CD4-positive, alpha-beta T cell treated with Interleukin-6 for 4 hours (primary cell): ENCODE measurements at regions not wholly inside any gene's neighbourhood (a gene's known extent, or its start where the extent isn't known, plus 50 kb on each side); places are given as distances from the start of the nearest gene placed in this dataset.
"Not testable (repeated sequence)": the region's sequence is repeated elsewhere in the genome, so short reads cannot be mapped to it uniquely, and the experiment has no call there.

ENCODE experiments used
- DNase-seq: peaks from one replicate; pipeline ENCODE4 v3.0.0-alpha.2; 2020; ENCODE audit warnings: mixed read lengths

GRCh38 chr3:106125321-106125720, 256.5 kb upstream of the CBLB start:
- no peak for DNase-seq

DNA sequence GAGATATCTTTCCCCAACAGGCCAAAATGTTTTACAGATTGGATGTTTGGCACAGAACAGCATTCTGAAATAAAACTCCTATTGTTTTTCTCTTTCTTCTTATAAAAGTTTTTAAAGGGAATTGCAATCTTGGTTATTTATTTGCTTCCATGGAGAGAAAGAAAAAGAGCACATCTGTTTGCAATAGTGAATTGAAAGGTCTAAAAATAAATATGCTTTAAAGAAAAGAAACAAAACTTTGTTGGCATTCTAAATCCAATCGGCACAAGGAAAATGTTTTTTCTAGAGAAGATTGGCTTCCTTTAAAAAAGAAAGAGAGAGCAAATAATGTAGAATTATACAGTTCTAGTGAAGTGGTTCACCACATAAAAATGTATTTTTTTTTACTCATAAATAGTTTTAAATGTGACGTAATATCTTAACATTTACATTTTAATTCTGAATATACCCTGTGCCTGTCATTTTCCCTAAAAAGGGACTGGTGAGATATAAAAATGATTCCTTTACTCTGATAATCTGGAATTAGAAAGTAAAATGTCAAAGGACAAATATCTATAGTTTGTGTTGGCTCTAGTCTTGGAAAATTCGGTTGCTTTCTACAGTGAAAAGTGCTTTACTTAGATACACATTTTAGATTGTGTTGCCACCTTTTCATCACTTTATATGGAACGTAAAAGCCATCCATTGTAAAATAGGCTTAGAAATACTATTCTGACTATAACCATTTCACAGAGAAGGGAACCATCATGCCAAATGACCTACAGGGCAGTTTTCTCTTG, 257.4 kb upstream of the CBLB start:
- no peak for DNase-seq

DNA sequence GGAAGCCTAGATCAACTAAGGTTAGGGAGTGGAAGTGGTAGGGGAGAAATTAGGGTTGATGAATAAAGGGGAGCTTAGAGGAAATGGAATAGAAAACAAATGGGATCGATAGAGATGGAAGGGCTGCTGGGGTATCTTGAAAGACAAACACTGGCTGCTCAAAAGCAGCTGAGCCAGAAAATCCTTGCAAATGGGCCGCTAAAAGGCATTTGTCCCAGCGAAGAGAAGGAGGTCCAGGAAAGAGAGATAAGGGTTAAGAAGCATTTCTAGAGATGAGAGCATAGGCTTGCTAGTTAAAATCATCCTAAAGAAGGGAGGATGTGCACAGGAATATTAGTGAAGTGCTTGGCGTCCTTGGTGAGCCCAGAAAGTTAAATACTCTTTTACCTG, 258.0 kb upstream of the CBLB start:
- DNase-seq: no peak

- no peak for DNase-seq
Measured at GRCh38 chr3:106129939-106130338, 261.1 kb upstream of the CBLB start.

DNA sequence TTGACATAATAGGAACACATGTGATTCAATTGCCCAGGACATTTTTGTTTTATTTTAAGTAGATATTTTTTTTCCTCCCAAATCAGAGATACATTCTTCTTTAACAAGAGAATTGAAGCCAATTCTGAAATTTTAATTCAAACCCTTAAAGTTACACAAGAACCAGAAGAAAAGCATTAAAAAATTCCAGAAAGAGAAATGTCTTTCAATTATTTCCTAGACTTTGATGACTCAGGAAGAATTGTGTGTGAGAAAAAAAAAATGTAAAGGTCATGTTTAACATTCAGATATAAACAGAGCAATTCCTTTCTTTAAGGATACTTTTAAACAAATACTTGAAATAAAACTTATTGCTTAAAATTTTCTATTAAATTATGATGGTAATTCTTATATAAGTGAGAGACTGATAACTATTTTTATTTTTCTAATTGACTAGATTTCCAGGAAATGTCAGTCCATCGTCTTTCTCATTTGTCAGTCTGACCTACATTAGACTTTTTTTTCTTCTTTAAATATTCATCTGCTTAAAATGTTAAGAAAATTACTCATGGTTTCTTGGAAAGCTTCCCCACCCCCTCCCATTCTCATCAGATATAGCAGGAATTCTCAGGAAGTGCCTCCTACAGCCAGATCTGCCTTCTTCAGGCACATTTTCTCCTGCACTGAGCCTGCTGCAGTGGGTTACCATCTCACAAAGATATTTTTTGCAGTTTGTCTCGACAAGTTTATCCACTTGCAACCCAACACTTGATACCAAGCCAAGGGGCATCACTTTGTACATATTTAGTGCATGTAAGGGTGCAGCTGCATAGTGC, 261.8 kb upstream of the CBLB start:
- no peak for DNase-seq

GRCh38 chr3:106135451-106136160, 266.8 kb upstream of the CBLB start:
- DNase-seq: no peak

- no peak for DNase-seq
Measured at GRCh38 chr3:106139826-106140225, 271.0 kb upstream of the CBLB start.

DNA sequence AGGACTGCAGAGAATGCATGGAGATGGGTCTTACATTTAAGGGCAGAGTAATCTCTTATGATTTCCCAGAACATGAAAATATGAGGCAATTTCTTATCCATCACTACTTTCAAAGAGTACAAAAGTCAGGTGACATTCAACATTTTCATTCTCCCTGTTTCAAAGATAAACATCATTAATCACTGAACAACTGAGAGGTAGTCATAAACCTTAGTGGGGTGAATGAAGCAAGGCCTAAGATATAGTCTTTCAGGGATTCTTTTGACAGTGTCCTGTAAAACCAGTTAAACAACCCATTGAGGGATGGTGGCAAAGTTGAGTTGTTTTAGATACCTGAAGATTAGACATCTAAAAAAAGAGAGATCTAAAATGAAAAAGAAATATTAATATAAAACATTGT, 271.6 kb upstream of the CBLB start:
- DNase-seq: no peak

DNA sequence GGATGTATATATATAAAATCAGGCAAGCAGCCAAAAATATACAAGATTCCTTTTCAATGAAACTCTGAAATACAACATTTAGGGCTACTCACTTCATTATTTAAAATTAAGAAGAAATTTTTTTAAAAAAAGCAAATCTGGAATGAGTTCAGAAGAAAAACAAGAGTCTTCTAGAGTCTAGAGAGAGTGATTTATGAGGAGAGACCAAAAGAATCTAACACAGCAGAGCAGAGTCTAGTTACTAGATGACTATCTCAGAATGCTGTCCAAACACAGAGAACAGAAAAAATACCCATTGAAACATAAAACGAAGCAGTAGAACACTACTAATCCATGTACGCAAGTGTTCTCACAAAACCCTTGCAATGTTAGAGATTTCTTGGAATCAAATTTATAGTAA, 275.2 kb upstream of the CBLB start:
- no peak for DNase-seq

DNA sequence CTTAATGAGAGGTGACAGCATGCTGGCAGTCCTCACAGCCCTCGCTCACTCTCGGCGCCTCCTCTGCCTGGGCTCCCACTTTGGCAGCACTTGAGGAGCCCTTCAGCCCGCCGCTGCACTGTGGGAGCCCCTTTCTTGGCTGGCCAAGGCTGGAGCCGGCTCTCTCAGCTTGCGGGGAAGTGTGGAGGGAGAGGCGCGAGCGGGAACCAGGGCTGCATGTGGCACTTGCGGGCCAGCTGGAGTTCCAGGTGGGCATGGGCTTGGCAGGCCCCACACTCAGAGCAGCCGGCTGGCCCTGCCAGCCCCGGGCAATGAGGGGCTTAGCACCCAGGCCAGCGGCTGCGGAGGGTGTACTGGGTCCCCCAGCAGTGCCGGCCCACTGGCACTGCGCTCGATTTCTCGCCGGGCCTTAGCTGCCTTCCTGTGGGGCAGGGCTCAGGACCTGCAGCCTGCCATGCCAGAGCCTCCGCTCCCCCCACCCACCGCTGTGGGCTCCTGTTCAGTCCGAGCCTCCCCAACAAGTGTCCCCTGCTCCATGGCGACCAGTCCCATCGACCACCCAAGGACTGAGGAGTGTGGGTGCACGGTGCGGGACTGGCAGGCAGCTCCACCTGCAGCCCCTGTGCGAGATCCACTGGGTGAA, 279.7 kb upstream of the CBLB start:
- DNase-seq: not testable (repeated sequence)

GRCh38 chr3:106157411-106157810, 288.6 kb upstream of the CBLB start:
- no peak for DNase-seq

- DNase-seq: no peak
Measured at GRCh38 chr3:106160396-106160795, 291.6 kb upstream of the CBLB start.

DNA sequence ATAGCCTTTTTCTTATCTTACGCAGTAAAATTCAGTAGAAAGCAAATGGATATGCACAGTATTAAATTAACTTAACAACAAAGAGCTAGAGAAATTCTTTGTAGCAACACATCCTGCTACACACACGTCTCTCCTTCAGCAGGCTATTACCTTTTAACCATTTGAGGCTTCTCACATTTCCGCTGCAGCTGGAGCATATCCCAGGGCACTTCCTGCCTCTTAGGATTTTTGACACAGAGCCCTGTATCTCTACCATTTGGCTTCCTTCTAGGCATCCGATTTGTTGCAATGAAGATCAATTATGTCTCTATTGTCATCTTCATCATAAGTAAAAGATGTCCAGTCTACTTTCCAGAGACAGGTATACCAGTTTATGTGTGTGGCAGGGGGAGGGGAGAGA, 292.4 kb upstream of the CBLB start:
- DNase-seq: no peak

DNA sequence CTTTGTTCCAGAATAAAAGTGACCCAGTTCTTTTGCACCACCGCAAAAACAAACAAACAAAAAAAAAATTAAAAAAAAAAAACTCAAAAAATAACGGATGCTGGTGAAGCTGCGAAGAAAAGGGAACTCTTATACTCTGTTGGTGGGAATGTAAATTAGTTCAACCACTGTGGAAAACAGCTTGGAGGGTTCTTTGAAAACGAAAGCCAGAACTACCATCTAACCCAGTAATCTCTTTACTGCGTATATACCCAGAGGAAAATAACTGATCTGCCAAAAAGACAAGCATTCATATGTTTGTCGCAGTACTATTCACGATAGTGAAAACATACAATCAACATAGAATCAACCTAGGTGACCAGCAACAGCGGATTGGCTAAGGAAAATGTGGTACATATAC, 298.9 kb upstream of the CBLB start:
- DNase-seq: no peak

- DNase-seq: no peak
Measured at GRCh38 chr3:106168962-106169750, 300.3 kb upstream of the CBLB start.

DNA sequence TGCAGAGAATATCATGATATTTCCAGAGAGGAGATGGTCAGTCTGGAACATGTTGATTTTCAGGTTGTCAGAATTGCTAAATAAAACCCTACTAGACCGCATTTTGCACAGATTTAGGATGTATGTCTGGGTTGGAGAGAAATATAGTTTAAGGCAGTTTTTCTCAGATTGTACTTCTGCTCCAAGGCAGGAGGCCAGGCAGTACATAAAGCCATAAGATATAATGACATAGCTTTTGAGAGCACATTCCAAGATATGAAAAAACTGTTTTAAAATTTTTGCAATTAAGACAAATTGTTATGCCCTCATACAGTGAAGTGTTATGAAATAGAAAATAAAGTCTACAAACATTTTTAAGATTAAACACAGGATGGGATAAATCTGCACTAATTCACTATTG, 301.8 kb upstream of the CBLB start:
- no peak for DNase-seq

DNA sequence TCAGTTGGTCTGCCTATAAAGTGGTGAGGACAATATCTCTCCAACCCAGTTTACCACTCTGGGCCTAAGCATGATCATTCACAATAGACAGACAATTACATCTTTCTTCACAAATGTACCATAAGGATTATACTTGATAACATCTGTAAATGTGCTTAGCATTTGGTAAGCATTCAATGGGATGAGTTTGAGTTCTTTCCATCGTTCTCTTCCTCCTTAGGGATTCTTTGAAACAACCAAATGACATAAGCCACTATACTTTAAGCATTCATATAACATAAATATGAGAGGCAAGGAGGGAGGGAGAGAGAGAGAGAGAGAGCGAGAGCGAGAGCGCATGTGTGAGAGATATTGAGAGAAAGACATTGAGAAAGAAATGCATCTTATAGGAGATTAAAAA, 303.3 kb upstream of the CBLB start:
- no peak for DNase-seq

- no peak for DNase-seq
Measured at GRCh38 chr3:106172780-106173179, 304.0 kb upstream of the CBLB start.

GRCh38 chr3:106175276-106175675, 306.5 kb upstream of the CBLB start:
- no peak for DNase-seq

DNA sequence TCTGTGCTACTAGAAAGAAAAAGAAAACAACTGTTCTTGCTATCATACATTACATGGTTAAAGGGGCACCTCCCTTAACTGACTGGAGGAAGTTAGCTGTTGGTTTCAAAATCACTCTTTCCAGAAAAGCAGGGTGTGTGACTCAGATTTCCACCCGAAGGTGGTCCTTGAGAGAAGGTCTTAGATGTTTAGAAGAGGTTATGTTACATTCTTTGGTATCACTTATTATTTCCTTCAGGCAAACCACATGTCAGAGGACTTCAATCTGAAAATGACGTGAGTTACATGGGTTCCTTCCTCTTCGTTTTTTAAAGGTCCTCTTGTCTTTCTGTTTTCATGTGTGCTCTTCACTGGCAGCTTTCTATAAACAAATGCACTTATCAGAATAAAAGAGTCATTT, 307.9 kb upstream of the CBLB start:
- peak; percentile 61 for DNase-seq

DNA sequence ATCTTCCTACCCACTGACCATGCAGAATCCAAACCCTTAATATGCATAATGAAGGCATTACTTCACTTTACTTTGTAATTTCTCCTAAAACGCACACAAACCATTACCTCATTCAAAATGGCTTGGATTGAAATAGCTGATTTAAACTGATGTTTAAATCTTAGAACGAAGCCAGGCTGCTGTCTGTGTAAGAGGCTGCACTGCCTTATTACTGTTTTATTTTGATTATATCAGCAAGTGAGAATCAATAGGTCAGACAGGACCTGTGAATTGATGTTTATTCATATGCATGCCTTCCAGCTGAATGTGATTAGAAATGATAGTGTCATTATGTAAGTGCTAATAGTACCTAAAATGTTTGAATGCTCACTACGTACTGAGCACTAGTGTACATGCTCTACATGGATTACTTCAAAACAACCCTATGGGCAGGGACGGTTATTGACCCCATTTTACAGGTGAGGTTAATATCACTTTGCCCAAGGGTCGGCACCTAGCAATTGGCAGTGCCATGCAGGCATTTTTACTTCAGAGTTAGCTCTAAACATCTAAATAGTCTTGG, 314.2 kb upstream of the CBLB start:
- no peak for DNase-seq

DNA sequence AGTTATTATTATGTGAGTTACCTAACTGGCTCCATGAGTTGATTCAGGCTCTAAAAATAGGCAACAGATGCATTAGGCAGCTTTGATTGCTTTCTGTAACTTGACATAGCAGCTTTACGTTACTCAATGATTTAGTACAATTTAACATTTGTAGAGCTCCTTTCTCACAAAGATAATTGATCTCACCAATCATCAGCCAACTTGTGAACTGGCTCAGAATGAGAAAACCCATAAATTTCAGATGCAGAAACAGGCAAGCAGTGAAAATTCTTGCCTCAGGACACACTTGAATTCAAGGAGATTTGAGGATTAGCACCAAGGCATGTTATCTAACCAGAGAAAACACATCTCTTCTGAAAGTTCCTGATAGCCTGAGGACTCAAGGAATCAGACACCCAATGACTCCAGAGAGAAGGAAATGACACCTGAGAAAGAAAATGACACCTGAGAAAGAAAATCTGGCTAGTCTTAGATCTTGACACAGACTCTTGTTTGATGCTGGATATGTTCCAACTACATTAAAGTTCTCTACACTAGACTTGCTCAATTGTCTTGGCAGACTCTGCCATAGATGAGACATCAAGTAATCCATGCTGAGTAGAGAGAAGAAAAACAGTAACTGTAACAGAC, 315.1 kb upstream of the CBLB start:
- no peak for DNase-seq
